Left ventricle myocardium superior (tissue), 1 donor: ENCODE measurements at regions not wholly inside any gene's neighbourhood (a gene's known extent, or its start where the extent isn't known, plus 50 kb on each side); places are given as distances from the start of the nearest gene placed in this dataset.

ENCODE experiments used
- ATAC-seq: fragments of 200-7000 bp; cut with Tn5 transposase; one replicate; pipeline ENCODE4 v1.9.1; 2020; ENCODE audit warnings: mild to moderate bottlenecking, moderate library complexity
- DNase-seq: peaks from one replicate; pipeline ENCODE4 v3.0.0-alpha.2; 2020
- intact Hi-C: fragments of 100-400 bp; cut with micrococcal nuclease; formaldehyde crosslinking; loops from one replicate; pipeline ENCODE4 v1.11.0; 2022
- donor health status: DM: no; HTN: yes; CAD: no; lungs with severe emphysema.

- DNase-seq = no peak
- intact Hi-C loops = no loop called here
- ATAC-seq = no peak
These were observed 73.9 kb downstream of the WNT5A start for GRCh38 chr3:55413236-55413635.

- intact Hi-C loops = no loop called here
- no peak for DNase-seq
- ATAC-seq = no peak
These were observed 74.6 kb downstream of the WNT5A start for GRCh38 chr3:55412545-55412944.

- no peak for DNase-seq
- intact Hi-C loops = no loop called here
- ATAC-seq = no peak
These were observed 77.3 kb downstream of the WNT5A start for GRCh38 chr3:55409806-55410205.

- DNase-seq = no peak
- intact Hi-C loops = no loop called here
- no peak for ATAC-seq
These were observed 78.8 kb downstream of the WNT5A start for GRCh38 chr3:55408193-55408826.

- ATAC-seq (no peak), DNase-seq (no peak)
- intact Hi-C loops = no loop called here
These were observed 79.7 kb downstream of the WNT5A start for GRCh38 chr3:55407426-55407820.

GRCh38 chr3:55406696-55407425, 80.2 kb downstream of the WNT5A start:
- intact Hi-C loops = no loop called here
- ATAC-seq (no peak), DNase-seq (no peak)

- intact Hi-C loops = no loop called here
- no peak for DNase-seq
- no peak for ATAC-seq
These were observed 81.7 kb downstream of the WNT5A start for GRCh38 chr3:55405436-55405835.

- no peak for ATAC-seq
These were observed 84.1 kb downstream of the WNT5A start for GRCh38 chr3:55402886-55403609.

GRCh38 chr3:55380561-55380960, 106.5 kb downstream of the WNT5A start:
- ATAC-seq = no peak
- intact Hi-C loops = no loop called here
- no peak for DNase-seq

More at GRCh38 chr3:55402886-55403609, 84.1 kb downstream of the WNT5A start:
- DNase-seq = no peak
- intact Hi-C loops = no loop called here

- intact Hi-C loops = no loop called here
- DNase-seq (no peak), ATAC-seq (no peak)
These were observed 110.3 kb downstream of the WNT5A start for GRCh38 chr3:55376753-55377347.

- DNase-seq (no peak), ATAC-seq (no peak)
- intact Hi-C loops = no loop called here
These were observed 113.7 kb downstream of the WNT5A start for GRCh38 chr3:55373423-55373822.

GRCh38 chr3:55370272-55370671, 116.8 kb downstream of the WNT5A start:
- DNase-seq (no peak), ATAC-seq (no peak)
- intact Hi-C loops = no loop called here

- DNase-seq (no peak), ATAC-seq (no peak)
- intact Hi-C loops = no loop called here
These were observed 117.8 kb downstream of the WNT5A start for GRCh38 chr3:55369141-55369847.

- intact Hi-C loops = no loop called here
- ATAC-seq = no peak
These were observed 118.7 kb downstream of the WNT5A start for GRCh38 chr3:55368366-55368765.

GRCh38 chr3:55367384-55367783, 119.7 kb downstream of the WNT5A start:
- intact Hi-C loops = no loop called here
- DNase-seq (no peak), ATAC-seq (no peak)

More at GRCh38 chr3:55368366-55368765, 118.7 kb downstream of the WNT5A start:
- DNase-seq = no peak

- DNase-seq = no peak
- intact Hi-C loops = no loop called here
- no peak for ATAC-seq
These were observed 122.7 kb downstream of the WNT5A start for GRCh38 chr3:55364421-55364820.

GRCh38 chr3:55362210-55362960, 124.7 kb downstream of the WNT5A start:
- intact Hi-C loops = no loop called here
- no peak for ATAC-seq
- no peak for DNase-seq

- intact Hi-C loops = no loop called here
- DNase-seq (no peak), ATAC-seq (no peak)
These were observed 129.3 kb downstream of the WNT5A start for GRCh38 chr3:55357796-55358195.

GRCh38 chr3:55352668-55353067, 134.4 kb downstream of the WNT5A start:
- ATAC-seq (no peak), DNase-seq (no peak)
- intact Hi-C loops = no loop called here
